IMR-90 (cell line): ENCODE measurements at regions not wholly inside any gene's neighbourhood (a gene's known extent, or its start where the extent isn't known, plus 50 kb on each side); places are given as distances from the start of the nearest gene placed in this dataset.

Experiments used
- ATAC-seq: fragments of 200-7000 bp; cut with Tn5 transposase; 2 replicates; pipeline ENCODE4 v1.9.1; 2020; ENCODE audit warnings: low read depth, mild to moderate bottlenecking, moderate library complexity
- BruUV-seq: library from RNA; stranded (reverse); fragments of 400-500 nt; replicated peaks from 2 replicates; lab custom pipeline; 2021; lab: Mats Ljungman, UMichigan
- CTCF ChIA-PET: fragments of 300-600 bp; formaldehyde crosslinking; extraction: SDS; loops from one replicate; lab custom pipeline; 2021; ENCODE audit warnings: antibody characterized with exemption; lab: Yijun Ruan, JAX
- POLR2A ChIA-PET: fragments of 300-600 bp; sonication (Branson Sonifier 250); formaldehyde crosslinking; loops from one replicate; lab custom pipeline; 2022; ENCODE audit warnings: antibody characterized with exemption; ENCODE audit not compliant: unreplicated experiment; lab: Charles Lee
- DNase-seq: peaks from one replicate; pipeline ENCODE4 v3.0.0; 2013
- H2AFZ ChIP-seq: replicated peaks from 2 replicates; pipeline ENCODE3; 2013; ENCODE audit warnings: low read length, mild to moderate bottlenecking; ENCODE audit not compliant: poor library complexity
- H2AK5ac ChIP-seq: 2 replicates; pipeline ENCODE4 v1.6.1; 2013; ENCODE audit warnings: low read depth, low read length, inconsistent platforms
- H2AK9ac ChIP-seq: replicated peaks from 2 replicates; pipeline ENCODE3; 2013; ENCODE audit warnings: mild to moderate bottlenecking, low read depth, low read length, moderate library complexity; ENCODE audit not compliant: poor library complexity
- H2BK120ac ChIP-seq: 2 replicates; pipeline ENCODE4 v1.6.1; 2013; ENCODE audit warnings: low read depth, low read length, inconsistent platforms
- H2BK15ac ChIP-seq: 3 replicates; pipeline ENCODE4 v1.6.1; 2013; ENCODE audit warnings: low read depth, low read length, inconsistent platforms
- H2BK20ac ChIP-seq: 2 replicates; pipeline ENCODE4 v1.6.1; 2013; ENCODE audit warnings: low read depth, mild to moderate bottlenecking, inconsistent platforms, low read length, moderate library complexity
- H2BK5ac ChIP-seq: 2 replicates; pipeline ENCODE4 v1.6.1; 2013; ENCODE audit warnings: mild to moderate bottlenecking, low read depth, low read length, inconsistent platforms; ENCODE audit not compliant: poor library complexity, severe bottlenecking
- H3K14ac ChIP-seq: replicated peaks from 2 replicates; pipeline ENCODE4 v1.6.1; 2013; ENCODE audit warnings: low read depth, low read length, inconsistent platforms
- H3K18ac ChIP-seq: 2 replicates; pipeline ENCODE4 v1.6.1; 2013; ENCODE audit warnings: low read depth, low read length, control low read depth
- H3K23ac ChIP-seq: 2 replicates; pipeline ENCODE4 v1.6.1; 2013; ENCODE audit warnings: low read depth, low read length, inconsistent platforms
- H3K27ac ChIP-seq: 2 replicates; pipeline ENCODE4 v1.5.1; 2013; ENCODE audit warnings: mild to moderate bottlenecking, control low read depth, low read length; ENCODE audit not compliant: insufficient read depth
- H3K27me3 ChIP-seq: 2 replicates; pipeline ENCODE4 v1.6.1; 2013; ENCODE audit warnings: low read length; ENCODE audit not compliant: control insufficient read depth, insufficient read depth
- H3K36me3 ChIP-seq: 2 replicates; pipeline ENCODE4 v1.6.1; 2013; ENCODE audit warnings: low read length, mixed read lengths; ENCODE audit not compliant: control insufficient read depth, insufficient read depth
- H3K4ac ChIP-seq: 2 replicates; pipeline ENCODE4 v1.6.1; 2013; ENCODE audit warnings: low read depth, low read length, inconsistent platforms
- H3K4me1 ChIP-seq: 2 replicates; pipeline ENCODE4 v1.6.1; 2013; ENCODE audit warnings: low read length, mixed read lengths; ENCODE audit not compliant: control insufficient read depth, insufficient read depth
- H3K4me2 ChIP-seq: 2 replicates; pipeline ENCODE4 v1.6.1; 2013; ENCODE audit warnings: low read depth, mild to moderate bottlenecking, control low read depth, low read length, moderate library complexity
- H3K4me3 ChIP-seq: 2 replicates; pipeline ENCODE4 v1.5.1; 2013; ENCODE audit warnings: low read depth, mild to moderate bottlenecking, control low read depth, low read length, moderate library complexity; ENCODE audit not compliant: insufficient read depth
- H3K56ac ChIP-seq: 2 replicates; pipeline ENCODE4 v1.6.1; 2013; ENCODE audit warnings: low read length, inconsistent platforms; ENCODE audit not compliant: insufficient read depth; ENCODE audit errors: extremely low read depth
- H3K79me1 ChIP-seq, 2 experiments: 2 replicates each; pipeline ENCODE4 v1.6.1; 2013; ENCODE audit warnings: low read length in 2 of 2, inconsistent platforms in 1 of 2, low read depth in 1 of 2
- H3K9ac ChIP-seq: 2 replicates; pipeline ENCODE4 v1.6.1; 2013; ENCODE audit warnings: low read depth, low read length, control low read depth
- H3K9me1 ChIP-seq: 2 replicates; pipeline ENCODE4 v1.6.1; 2013; ENCODE audit warnings: low read length, inconsistent platforms; ENCODE audit not compliant: insufficient read depth
- H3K9me3 ChIP-seq: 2 replicates; pipeline ENCODE4 v1.6.1; 2013; ENCODE audit warnings: low read length; ENCODE audit not compliant: control insufficient read depth, insufficient read depth
- H4K20me1 ChIP-seq: 2 replicates; pipeline ENCODE4 v1.6.1; 2013; ENCODE audit warnings: low read length, inconsistent platforms; ENCODE audit not compliant: insufficient read depth
- H4K5ac ChIP-seq: 2 replicates; pipeline ENCODE4 v1.6.1; 2013; ENCODE audit warnings: mild to moderate bottlenecking, low read depth, low read length, control low read depth
- H4K8ac ChIP-seq, 2 experiments: 2 replicates each; pipeline ENCODE4 v1.6.1; 2013; ENCODE audit warnings: low read depth in 2 of 2, low read length in 2 of 2, control low read depth in 1 of 2, inconsistent platforms in 1 of 2
- H4K91ac ChIP-seq: 2 replicates; pipeline ENCODE4 v1.6.1; 2013; ENCODE audit warnings: low read depth, low read length, inconsistent platforms; ENCODE audit not compliant: insufficient read depth
- BHLHE40 ChIP-seq: fragments of 150-350 bp; IDR thresholded peaks from 2 replicates; pipeline ENCODE4 v1.6.1; 2016; ENCODE audit warnings: mild to moderate bottlenecking, low read depth, low read length
- CEBPB ChIP-seq: IDR thresholded peaks from 2 replicates; pipeline ENCODE4 v1.6.1; 2012; ENCODE audit warnings: low read depth, low read length, improper control_type of control experiment
- CHD1 ChIP-seq: IDR thresholded peaks from 2 replicates; pipeline ENCODE4 v1.6.1; 2012; ENCODE audit warnings: low read depth, low read length, improper control_type of control experiment
- CTCF ChIP-seq: conservative IDR thresholded peaks from 2 replicates; pipeline ENCODE4 v1.5.1; 2012; ENCODE audit warnings: mild to moderate bottlenecking, low read depth, low read length, improper control_type of control experiment
- FOS ChIP-seq: fragments of 150-350 bp; IDR thresholded peaks from 2 replicates; pipeline ENCODE4 v1.6.1; 2016; ENCODE audit warnings: low read depth, low read length
- MAFK ChIP-seq: IDR thresholded peaks from 2 replicates; pipeline ENCODE4 v1.6.1; 2012; ENCODE audit warnings: low read depth, low read length, improper control_type of control experiment
- MAZ ChIP-seq: IDR thresholded peaks from 2 replicates; pipeline ENCODE4 v1.6.1; 2012; ENCODE audit warnings: low read depth, mild to moderate bottlenecking, low read length, improper control_type of control experiment, moderate library complexity, borderline replicate concordance
- MXI1 ChIP-seq: IDR thresholded peaks from 2 replicates; pipeline ENCODE4 v1.6.1; 2012; ENCODE audit warnings: low read depth, mild to moderate bottlenecking, low read length, moderate library complexity, borderline replicate concordance
- NFE2L2 ChIP-seq: fragments of 150-350 bp; IDR thresholded peaks from 2 replicates; pipeline ENCODE4 v1.6.1; 2016; ENCODE audit warnings: low read depth, mild to moderate bottlenecking, low read length
- POLR2A ChIP-seq: IDR thresholded peaks from 2 replicates; pipeline ENCODE4 v1.6.1; 2012; ENCODE audit warnings: mild to moderate bottlenecking, low read depth, low read length
- RAD21 ChIP-seq: IDR thresholded peaks from 2 replicates; pipeline ENCODE4 v1.6.1; 2012; ENCODE audit warnings: low read length, improper control_type of control experiment
- RCOR1 ChIP-seq: IDR thresholded peaks from 2 replicates; pipeline ENCODE4 v1.6.1; 2012; ENCODE audit warnings: mild to moderate bottlenecking, low read length, improper control_type of control experiment; ENCODE audit not compliant: insufficient replicate concordance
- RFX5 ChIP-seq: IDR thresholded peaks from 2 replicates; pipeline ENCODE4 v1.8.0; 2012; ENCODE audit warnings: low read depth, mild to moderate bottlenecking, low read length, moderate library complexity
- SMC3 ChIP-seq: fragments of 150-350 bp; IDR thresholded peaks from 2 replicates; pipeline ENCODE4 v1.6.1; 2016; ENCODE audit warnings: low read depth, mild to moderate bottlenecking, antibody characterized with exemption, low read length, moderate library complexity
- WGBS, 2 experiments: methylation state at CpG; one replicate each; pipeline versions ENCODE4 v1.1.5 to v1.1.7; 2013; ENCODE audit warnings: missing lambda C conversion rate in 2 of 2; ENCODE audit not compliant: insufficient read length in 1 of 2; ENCODE audit errors: extremely low coverage in 2 of 2; 5-methylcytosine and 5-hydroxymethylcytosine counted together
- dilution Hi-C: fragments of 300-500 bp; cut with HindIII; formaldehyde crosslinking; loops from one replicate; pipeline ENCODE4 v1.14.3; 2018; ENCODE audit warnings: low sequenced_read_pairs; ENCODE audit not compliant: unreplicated experiment
- in situ Hi-C: fragments of 300-500 bp; cut with MboI; formaldehyde crosslinking; loops from 3 replicates; pipeline ENCODE4 v1.14.3; 2019; ENCODE audit warnings: low sequenced_read_pairs, inconsistent platforms, mixed read lengths
- intact Hi-C: fragments of 100-400 bp; cut with micrococcal nuclease; formaldehyde crosslinking; loops from 2 replicates; pipeline ENCODE4 v1.10.0; 2022
- TF ChIP-seq, protein P1 (sequence below): fragments of 150-350 bp; IDR thresholded peaks from 2 replicates; pipeline ENCODE4 v1.6.1; 2017; ENCODE audit warnings: mild to moderate bottlenecking, antibody characterized with exemption, low read length, low read depth
- TF ChIP-seq, protein P2 (sequence below): fragments of 150-350 bp; IDR thresholded peaks from 2 replicates; pipeline ENCODE4 v1.6.1; 2016; ENCODE audit warnings: low read depth, mild to moderate bottlenecking, low read length, moderate library complexity, borderline replicate concordance

DNA sequence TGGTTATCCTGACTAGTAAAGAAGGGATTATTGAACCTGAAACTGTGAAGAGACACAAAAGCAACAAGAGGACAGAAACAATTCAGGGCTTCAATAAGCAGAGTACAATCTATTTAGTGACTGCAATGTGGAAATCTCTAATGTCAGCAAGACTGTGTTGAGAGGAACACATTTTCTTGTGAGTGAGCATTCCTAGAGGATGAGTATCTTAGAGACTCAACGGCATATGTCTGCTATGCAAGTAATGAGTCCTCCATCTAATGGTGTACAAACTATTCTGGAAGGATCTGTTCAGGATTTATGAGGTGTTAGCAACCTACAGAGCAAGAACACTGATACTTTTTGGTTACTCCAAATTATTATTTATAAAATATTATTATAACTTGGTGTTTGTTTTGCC is 226.5 kb upstream of the NDN start:
- Histone ChIP-seq H4K8ac (no peak overlapping the region), H3K4me3 (no peak overlapping the region), H3K56ac (no peak overlapping the region), H2AK5ac (no peak overlapping the region), H3K27me3 (no peaks in the 10 kb centered on the region), H3K14ac (no peak overlapping the region), H3K79me1 (no peaks in the 10 kb centered on the region), H2BK15ac (no peak overlapping the region), H2AK9ac (no peak overlapping the region), H3K4ac (no peak overlapping the region), H4K20me1 (no peaks in the 10 kb centered on the region), H3K18ac (no peak overlapping the region), H3K9me3 (peaks cover 5% of the 10 kb centered on the region; the same call in 1 of the 2 replicates), H3K36me3 (no peaks in the 10 kb centered on the region), H2AFZ (no peak overlapping the region), H3K27ac (no peak overlapping the region), H3K4me2 (no peak overlapping the region), H4K91ac (no peak overlapping the region), H3K4me1 (no peaks in the 10 kb centered on the region), H4K5ac (no peak overlapping the region), H2BK20ac (no peak overlapping the region), H3K9me1 (no peaks in the 10 kb centered on the region), H3K23ac (no peak overlapping the region), H3K9ac (no peak overlapping the region), H2BK120ac (no peak overlapping the region), H2BK5ac (no peak overlapping the region)
- BruUV-seq: no TSS peak
- ATAC-seq (no peak), DNase-seq (no peak)
- in situ Hi-C loops: no loop called here
- WGBS, 2 experiments: no CpG with 5 or more reads among the region's 1 CpG
- dilution Hi-C loops: no loop called here
- intact Hi-C loops: no loop called here
- ChIA-PET POLR2A (no interaction called here), CTCF (no interaction called here)
- TF ChIP-seq, protein P1, sequence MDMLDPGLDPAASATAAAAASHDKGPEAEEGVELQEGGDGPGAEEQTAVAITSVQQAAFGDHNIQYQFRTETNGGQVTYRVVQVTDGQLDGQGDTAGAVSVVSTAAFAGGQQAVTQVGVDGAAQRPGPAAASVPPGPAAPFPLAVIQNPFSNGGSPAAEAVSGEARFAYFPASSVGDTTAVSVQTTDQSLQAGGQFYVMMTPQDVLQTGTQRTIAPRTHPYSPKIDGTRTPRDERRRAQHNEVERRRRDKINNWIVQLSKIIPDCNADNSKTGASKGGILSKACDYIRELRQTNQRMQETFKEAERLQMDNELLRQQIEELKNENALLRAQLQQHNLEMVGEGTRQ: no peak
- TF ChIP-seq SMC3 (no peak), MXI1 (no peak), POLR2A (no peak), RCOR1 (no peak), MAFK (no peak), FOS (no peak), BHLHE40 (no peak), CEBPB (no peak), RAD21 (no peak), RFX5 (no peak), MAZ (no peak), NFE2L2 (no peak), CTCF (no peak), CHD1 (no peak)
- TF ChIP-seq, protein P2, sequence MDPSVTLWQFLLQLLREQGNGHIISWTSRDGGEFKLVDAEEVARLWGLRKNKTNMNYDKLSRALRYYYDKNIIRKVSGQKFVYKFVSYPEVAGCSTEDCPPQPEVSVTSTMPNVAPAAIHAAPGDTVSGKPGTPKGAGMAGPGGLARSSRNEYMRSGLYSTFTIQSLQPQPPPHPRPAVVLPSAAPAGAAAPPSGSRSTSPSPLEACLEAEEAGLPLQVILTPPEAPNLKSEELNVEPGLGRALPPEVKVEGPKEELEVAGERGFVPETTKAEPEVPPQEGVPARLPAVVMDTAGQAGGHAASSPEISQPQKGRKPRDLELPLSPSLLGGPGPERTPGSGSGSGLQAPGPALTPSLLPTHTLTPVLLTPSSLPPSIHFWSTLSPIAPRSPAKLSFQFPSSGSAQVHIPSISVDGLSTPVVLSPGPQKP: no peak
